ENCODE measurements at regions not wholly inside any gene's neighbourhood (a gene's known extent, or its start where the extent isn't known, plus 50 kb on each side); places are given as distances from the start of the nearest gene placed in this dataset.

- no peak overlapping the region for H3K4me3 ChIP-seq (replicated peaks in 1 of 4; ENCODE audit: control extremely low read depth in 1 of 4, insufficient read depth in 1 of 4, low read depth in 3 of 4, low read length in 4 of 4)
- no peak overlapping the region for H3K27ac ChIP-seq (ENCODE audit: insufficient read depth, low read length)
- H3K79me2 ChIP-seq (ENCODE audit: control insufficient read depth, insufficient read depth, low read length): no peaks in the 10 kb centered on the region
- no peak overlapping the region for H3K4me2 ChIP-seq (ENCODE audit: extremely low read depth, insufficient read depth, low read length)
- H3K36me3 ChIP-seq (ENCODE audit: control insufficient read depth, insufficient read depth, low read length): no peaks in the 10 kb centered on the region
- DNase-seq (ENCODE audit: low read depth in 2 of 2): no peak
- H3K9me3 ChIP-seq (ENCODE audit: control insufficient read depth, insufficient read depth, low read depth, low read length): no peaks in the 10 kb centered on the region
- H3K27me3 ChIP-seq (ENCODE audit: control insufficient read depth, insufficient read depth, low read length): no peaks in the 10 kb centered on the region
- H4K20me1 ChIP-seq (ENCODE audit: control insufficient read depth, extremely low read depth, insufficient read depth, low read length): no peaks in the 10 kb centered on the region
- TF ChIP-seq CTCF (conservative IDR thresholded peaks at IDR 0.05 in 1 of 2, IDR thresholded peaks at IDR 0.05 in 1 of 2; ENCODE audit: low read depth in 1 of 2, low read length in 2 of 2): no peak
- TF ChIP-seq EZH2 (IDR thresholded peaks at IDR 0.05; ENCODE audit: low read length, missing control alignments): no peak
- H2AFZ ChIP-seq (ENCODE audit: low read length): no peak overlapping the region
- H3K9ac ChIP-seq (ENCODE audit: insufficient read depth, low read length): no peak overlapping the region
- no peaks in the 10 kb centered on the region for H3K4me1 ChIP-seq (ENCODE audit: control insufficient read depth, extremely low read depth, insufficient read depth, low read length)
Measured at GRCh38 chr2:41475959-41476358, 571.9 kb upstream of the PKDCC start.

- H3K4me2 ChIP-seq (ENCODE audit: extremely low read depth, insufficient read depth, low read length): no peak overlapping the region
- H4K20me1 ChIP-seq (ENCODE audit: control insufficient read depth, extremely low read depth, insufficient read depth, low read length): no peaks in the 10 kb centered on the region
- H3K36me3 ChIP-seq (ENCODE audit: control insufficient read depth, insufficient read depth, low read length): no peaks in the 10 kb centered on the region
- H2AFZ ChIP-seq (ENCODE audit: low read length): no peak overlapping the region
- no peaks in the 10 kb centered on the region for H3K27me3 ChIP-seq (ENCODE audit: control insufficient read depth, insufficient read depth, low read length)
- H3K79me2 ChIP-seq (ENCODE audit: control insufficient read depth, insufficient read depth, low read length): no peaks in the 10 kb centered on the region
- H3K4me3 ChIP-seq (replicated peaks in 1 of 4; ENCODE audit: control extremely low read depth in 1 of 4, insufficient read depth in 1 of 4, low read depth in 3 of 4, low read length in 4 of 4): no peak overlapping the region
- no peak for DNase-seq (ENCODE audit: low read depth in 2 of 2)
- H3K9me3 ChIP-seq (ENCODE audit: control insufficient read depth, insufficient read depth, low read depth, low read length): no peaks in the 10 kb centered on the region
- no peaks in the 10 kb centered on the region for H3K4me1 ChIP-seq (ENCODE audit: control insufficient read depth, extremely low read depth, insufficient read depth, low read length)
- H3K9ac ChIP-seq (ENCODE audit: insufficient read depth, low read length): no peak overlapping the region
- no peak overlapping the region for H3K27ac ChIP-seq (ENCODE audit: insufficient read depth, low read length)
- TF ChIP-seq EZH2 (IDR thresholded peaks at IDR 0.05; ENCODE audit: low read length, missing control alignments) (no peak), CTCF (conservative IDR thresholded peaks at IDR 0.05 in 1 of 2, IDR thresholded peaks at IDR 0.05 in 1 of 2; ENCODE audit: low read depth in 1 of 2, low read length in 2 of 2) (no peak)
Measured at GRCh38 chr2:41482659-41483058, 565.2 kb upstream of the PKDCC start.

GRCh38 chr2:41483226-41483625, 564.6 kb upstream of the PKDCC start:
- no peak for TF ChIP-seq CTCF (conservative IDR thresholded peaks at IDR 0.05 in 1 of 2, IDR thresholded peaks at IDR 0.05 in 1 of 2; ENCODE audit: low read depth in 1 of 2, low read length in 2 of 2)
- TF ChIP-seq EZH2 (IDR thresholded peaks at IDR 0.05; ENCODE audit: low read length, missing control alignments): no peak
- H3K27ac ChIP-seq (ENCODE audit: insufficient read depth, low read length): no peak overlapping the region
- H3K9ac ChIP-seq (ENCODE audit: insufficient read depth, low read length): no peak overlapping the region
- H2AFZ ChIP-seq (ENCODE audit: low read length): no peak overlapping the region
- H3K27me3 ChIP-seq (ENCODE audit: control insufficient read depth, insufficient read depth, low read length): no peaks in the 10 kb centered on the region
- H4K20me1 ChIP-seq (ENCODE audit: control insufficient read depth, extremely low read depth, insufficient read depth, low read length): no peaks in the 10 kb centered on the region
- H3K36me3 ChIP-seq (ENCODE audit: control insufficient read depth, insufficient read depth, low read length): no peaks in the 10 kb centered on the region
- H3K9me3 ChIP-seq (ENCODE audit: control insufficient read depth, insufficient read depth, low read depth, low read length): no peaks in the 10 kb centered on the region
- no peak overlapping the region for H3K4me2 ChIP-seq (ENCODE audit: extremely low read depth, insufficient read depth, low read length)
- H3K4me1 ChIP-seq (ENCODE audit: control insufficient read depth, extremely low read depth, insufficient read depth, low read length): no peaks in the 10 kb centered on the region
- no peak overlapping the region for H3K4me3 ChIP-seq (replicated peaks in 1 of 4; ENCODE audit: control extremely low read depth in 1 of 4, insufficient read depth in 1 of 4, low read depth in 3 of 4, low read length in 4 of 4)
- no peaks in the 10 kb centered on the region for H3K79me2 ChIP-seq (ENCODE audit: control insufficient read depth, insufficient read depth, low read length)
- no peak for DNase-seq (ENCODE audit: low read depth in 2 of 2)

All from fibroblast of lung (primary cell).